Neural cell (in vitro differentiated cells): ENCODE measurements at regions not wholly inside any gene's neighbourhood (a gene's known extent, or its start where the extent isn't known, plus 50 kb on each side); places are given as distances from the start of the nearest gene placed in this dataset.

Source experiments
- H2AFZ ChIP-seq: fragments of 200-600, 300-800 bp; sonication (generic), shearing (Covaris generic); 2 replicates; pipeline ENCODE4 v1.6.0; 2014; ENCODE audit warnings: low read depth, mild to moderate bottlenecking, antibody characterized with exemption, low read length, moderate library complexity
- H3F3A ChIP-seq: fragments of 200-600 bp; shearing (Covaris generic); 2 replicates; pipeline ENCODE4 v1.6.1; 2016; ENCODE audit warnings: mild to moderate bottlenecking, moderate library complexity, mixed read lengths, antibody characterized with exemption, low read length; ENCODE audit not compliant: insufficient read depth, poor library complexity, severe bottlenecking
- H3K27ac ChIP-seq: fragments of 200-600, 300-800 bp; sonication (generic), shearing (Covaris generic); 2 replicates; pipeline ENCODE4 v1.5.1; 2014; ENCODE audit warnings: mild to moderate bottlenecking, low read length, moderate library complexity
- H3K27me3 ChIP-seq: fragments of 300-800, 200-600 bp; sonication (generic), shearing (Covaris generic); 2 replicates; pipeline ENCODE4 v1.6.0; 2014; ENCODE audit warnings: mild to moderate bottlenecking, low read depth, low read length, moderate library complexity; ENCODE audit not compliant: insufficient read depth
- H3K36me3 ChIP-seq: fragments of 300-800, 200-600 bp; sonication (generic), shearing (Covaris generic); 2 replicates; pipeline ENCODE4 v1.5.1; 2014; ENCODE audit warnings: mild to moderate bottlenecking, antibody characterized with exemption, low read length, moderate library complexity; ENCODE audit not compliant: insufficient read depth
- H3K4me2 ChIP-seq: fragments of 300-800, 200-600 bp; sonication (generic), shearing (Covaris generic); 2 replicates; pipeline ENCODE4 v1.6.0; 2014; ENCODE audit warnings: mild to moderate bottlenecking, low read length
- H3K4me3 ChIP-seq: fragments of 300-800, 200-600 bp; sonication (generic), shearing (Covaris generic); 2 replicates; pipeline ENCODE4 v1.5.1; 2014; ENCODE audit warnings: mild to moderate bottlenecking, low read length, moderate library complexity
- H3K79me2 ChIP-seq: fragments of 200-600 bp; shearing (Covaris generic); replicated peaks from 2 replicates; pipeline ENCODE4 v1.6.0; 2014; ENCODE audit warnings: mild to moderate bottlenecking, low read length, moderate library complexity; ENCODE audit not compliant: insufficient read depth
- H3K9ac ChIP-seq: fragments of 300-800, 200-600 bp; sonication (generic), shearing (Covaris generic); 2 replicates; pipeline ENCODE4 v1.6.1; 2016; ENCODE audit warnings: mild to moderate bottlenecking, low read length, mixed read lengths
- H3K9me2 ChIP-seq: fragments of 200-600 bp; shearing (Covaris generic); 2 replicates; pipeline ENCODE4 v1.6.1; 2016; ENCODE audit warnings: mild to moderate bottlenecking, low read length, mixed read lengths; ENCODE audit not compliant: insufficient read depth
- H3K9me3 ChIP-seq: fragments of 200-600, 300-800 bp; sonication (generic), shearing (Covaris generic); 2 replicates; pipeline ENCODE4 v1.6.1; 2016; ENCODE audit warnings: mild to moderate bottlenecking, mixed run types, low read length, moderate library complexity, mixed read lengths
- H4K20me1 ChIP-seq: fragments of 200-600 bp; shearing (Covaris generic); 2 replicates; pipeline ENCODE4 v1.6.1; 2016; ENCODE audit warnings: mild to moderate bottlenecking, mixed run types; ENCODE audit not compliant: insufficient read depth
- CTCF ChIP-seq: fragments of 450-650 bp; IDR thresholded peaks from 2 replicates; pipeline ENCODE4 v1.5.1; 2014; ENCODE audit warnings: antibody characterized with exemption, mild to moderate bottlenecking, moderate library complexity; ENCODE audit not compliant: poor library complexity, severe bottlenecking
- EP300 ChIP-seq: fragments of 450-650 bp; conservative IDR thresholded peaks from 2 replicates; pipeline ENCODE4 v1.6.1; 2014; ENCODE audit warnings: antibody characterized with exemption, mild to moderate bottlenecking, moderate library complexity; ENCODE audit not compliant: poor library complexity, severe bottlenecking
- EZH2 ChIP-seq: fragments of 200-600, 300-800 bp; shearing (Covaris generic), sonication (generic); IDR thresholded peaks from 2 replicates; pipeline ENCODE4 v1.6.1; 2014; ENCODE audit warnings: antibody characterized with exemption, low read length, borderline replicate concordance, mild to moderate bottlenecking; ENCODE audit not compliant: insufficient read depth, poor library complexity, severe bottlenecking
- MXI1 ChIP-seq: fragments of 450-650 bp; conservative IDR thresholded peaks from 2 replicates; pipeline ENCODE4 v1.6.1; 2014; ENCODE audit warnings: antibody characterized with exemption, mild to moderate bottlenecking; ENCODE audit not compliant: poor library complexity, severe bottlenecking
- POLR2AphosphoS5 ChIP-seq: IDR thresholded peaks from 2 replicates; pipeline ENCODE4 v1.6.1; 2012
- RAD21 ChIP-seq: fragments of 450-650 bp; conservative IDR thresholded peaks from 2 replicates; pipeline ENCODE4 v1.6.1; 2014; ENCODE audit warnings: antibody characterized with exemption, mild to moderate bottlenecking, moderate library complexity
- REST ChIP-seq: IDR thresholded peaks from 2 replicates; pipeline ENCODE4 v1.6.1; 2012; ENCODE audit warnings: borderline replicate concordance
- SMC3 ChIP-seq: fragments of 450-650 bp; conservative IDR thresholded peaks from 2 replicates; pipeline ENCODE4 v1.6.1; 2014; ENCODE audit warnings: antibody characterized with exemption, mild to moderate bottlenecking, moderate library complexity; ENCODE audit not compliant: poor library complexity
- TAF1 ChIP-seq: IDR thresholded peaks from 2 replicates; pipeline ENCODE4 v1.6.1; 2012; ENCODE audit warnings: low read depth

GRCh38 chr9:3716415-3716814 lies 190.6 kb upstream of the RFX3 start:
- Histone ChIP-seq H4K20me1 (no peaks in the 10 kb centered on the region), H3K9ac (no peak overlapping the region), H3K9me2 (no peaks in the 10 kb centered on the region), H3K4me2 (no peak overlapping the region), H3K27me3 (no peaks in the 10 kb centered on the region), H3K4me3 (no peak overlapping the region), H2AFZ (no peak overlapping the region), H3K9me3 (no peaks in the 10 kb centered on the region), H3K79me2 (no peaks in the 10 kb centered on the region), H3K36me3 (no peaks in the 10 kb centered on the region), H3F3A (no peaks in the 10 kb centered on the region), H3K27ac (no peak overlapping the region)
- TF ChIP-seq MXI1: no peak
- TF ChIP-seq REST: no peak
- TF ChIP-seq POLR2AphosphoS5: no peak
- TF ChIP-seq TAF1: no peak
- TF ChIP-seq EP300: no peak
- TF ChIP-seq EZH2: no peak
- TF ChIP-seq RAD21: no peak
- TF ChIP-seq SMC3: no peak
- no peak for TF ChIP-seq CTCF

- no peak for TF ChIP-seq MXI1
- TF ChIP-seq RAD21: no peak
- TF ChIP-seq EZH2: no peak
- TF ChIP-seq POLR2AphosphoS5: no peak
- no peak for TF ChIP-seq EP300
- TF ChIP-seq REST: no peak
- no peak for TF ChIP-seq SMC3
- H3K27ac ChIP-seq: no peak overlapping the region
Measured at GRCh38 chr9:3708751-3709150, 182.9 kb upstream of the RFX3 start.

More at GRCh38 chr9:3708751-3709150, 182.9 kb upstream of the RFX3 start:
- Histone ChIP-seq H4K20me1 (no peaks in the 10 kb centered on the region), H3K9me2 (no peaks in the 10 kb centered on the region), H3K27me3 (no peaks in the 10 kb centered on the region), H3F3A (no peaks in the 10 kb centered on the region), H3K4me3 (no peak overlapping the region), H3K9ac (no peak overlapping the region), H3K36me3 (no peaks in the 10 kb centered on the region), H3K4me2 (no peak overlapping the region), H3K9me3 (no peaks in the 10 kb centered on the region), H2AFZ (no peak overlapping the region), H3K79me2 (no peaks in the 10 kb centered on the region)
